Psoas muscle (tissue), 7 donors: ENCODE measurements at regions not wholly inside any gene's neighbourhood (a gene's known extent, or its start where the extent isn't known, plus 50 kb on each side); places are given as distances from the start of the nearest gene placed in this dataset.

Experiments used
- ATAC-seq, 4 donors: fragments of 200-7000 bp; cut with Tn5 transposase; one replicate each; pipeline ENCODE4 v1.9.1; 2020; ENCODE audit warnings: moderate library complexity in 3 of 4, mild to moderate bottlenecking in 2 of 4
- DNase-seq, 2 donors: peaks; one replicate each; pipeline ENCODE4 v3.0.0-alpha.2; 2020
- H3K27ac ChIP-seq: fragments of 200-600 bp; one replicate; pipeline ENCODE4 v1.8.0; 2022
- H3K27me3 ChIP-seq, 3 donors: fragments of 200-600 bp in 1 of 3; one replicate each; pipeline versions ENCODE4 v1.6.1 to v1.8.0; 2013 to 2022; ENCODE audit warnings: low read length in 2 of 3, mild to moderate bottlenecking in 2 of 3, moderate library complexity in 1 of 3; ENCODE audit not compliant: insufficient read depth in 3 of 3
- H3K36me3 ChIP-seq, 2 donors: fragments of 200-600 bp in 1 of 2; one replicate each; pipeline versions ENCODE4 v1.6.1 to v1.8.0; 2013 to 2022; ENCODE audit warnings: low read depth in 1 of 2, mild to moderate bottlenecking in 1 of 2, moderate library complexity in 1 of 2; ENCODE audit not compliant: insufficient read depth in 1 of 2
- H3K4me1 ChIP-seq: fragments of 200-600 bp; one replicate; pipeline ENCODE4 v1.8.0; 2022
- H3K4me3 ChIP-seq: fragments of 200-600 bp; one replicate; pipeline ENCODE4 v1.8.0; 2022; ENCODE audit warnings: mild to moderate bottlenecking
- H3K9me3 ChIP-seq: fragments of 200-600 bp; one replicate; pipeline ENCODE4 v1.8.0; 2022
- CTCF ChIP-seq: fragments of 200-600 bp; IDR thresholded peaks from one replicate; pipeline ENCODE4 v1.8.0; 2022; ENCODE audit warnings: antibody characterized with exemption
- WGBS, 3 donors: extraction: QIAGEN DNeasy Blood & Tissue Kit; methylation state at CpG; one replicate each; pipeline versions ENCODE4 v1.1.6 to v1.1.7; 2013; 5-methylcytosine and 5-hydroxymethylcytosine counted together
- intact Hi-C, 2 donors: fragments of 100-400 bp; cut with DNase I; formaldehyde crosslinking; loops; one replicate each; pipeline versions ENCODE4 v1.11.0 to v1.14.2; 2022
- donor health status: healthy with polysubstance abuse.
- donor health status: DM: no; HTN: no; CAD: no; lungs with moderate emphysema.
- donor health status: Bipolar disorder and iron deficiency.
- donor health status: healthy.
- donor health status: DM: yes; HTN: yes; CAD: no.
- donor health status: DM: no; HTN: no; CAD: no.
- donor health status: DM: yes; HTN: yes; CAD: no.

- WGBS, 3 donors, result 46 to 50% (median 48%) methylated on average over 3 of the region's 3 CpGs
- Histone ChIP-seq H3K36me3 (no peaks in the 10 kb centered on the region), H3K27ac (no peak overlapping the region), H3K27me3 (peaks cover 0 to 3% (median 0%) of the 10 kb centered on the region in 3 donors), H3K4me3 (no peak overlapping the region), H3K4me1 (no peaks in the 10 kb centered on the region), H3K9me3 (no peaks in the 10 kb centered on the region)
- DNase-seq (no peak), ATAC-seq (no peak)
- no peak for TF ChIP-seq CTCF
- intact Hi-C loops, result no loop called here
Measured at GRCh38 chr3:102265720-102266119, 169.1 kb upstream of the ZPLD1 start.

GRCh38 chr3:102269406-102269805 lies 165.4 kb upstream of the ZPLD1 start:
- intact Hi-C loops, result no loop called here
- TF ChIP-seq CTCF, result no peak
- no peak for ATAC-seq

GRCh38 chr3:102290241-102290640 lies 144.6 kb upstream of the ZPLD1 start:
- Histone ChIP-seq H3K4me1 (no peaks in the 10 kb centered on the region), H3K27me3 (no peaks in the 10 kb centered on the region), H3K9me3 (no peaks in the 10 kb centered on the region), H3K4me3 (no peak overlapping the region), H3K27ac (no peak overlapping the region), H3K36me3 (no peaks in the 10 kb centered on the region)
- no peak for TF ChIP-seq CTCF
- ATAC-seq, result no peak
- intact Hi-C loops, result no loop called here
- no peak for DNase-seq

More at GRCh38 chr3:102269406-102269805, 165.4 kb upstream of the ZPLD1 start:
- DNase-seq, result no peak
- Histone ChIP-seq H3K4me1 (no peaks in the 10 kb centered on the region), H3K27ac (no peak overlapping the region), H3K9me3 (no peaks in the 10 kb centered on the region), H3K4me3 (no peak overlapping the region), H3K36me3 (no peaks in the 10 kb centered on the region), H3K27me3 (peaks cover 0 to 3% (median 0%) of the 10 kb centered on the region in 3 donors)

GRCh38 chr3:102295756-102296155 lies 139.1 kb upstream of the ZPLD1 start:
- H3K27me3 ChIP-seq, result no peaks in the 10 kb centered on the region
- no peak overlapping the region for H3K27ac ChIP-seq
- intact Hi-C loops, result no loop called here
- ATAC-seq (no peak), DNase-seq (no peak)
- no peaks in the 10 kb centered on the region for H3K4me1 ChIP-seq
- no peaks in the 10 kb centered on the region for H3K36me3 ChIP-seq
- H3K9me3 ChIP-seq, result no peaks in the 10 kb centered on the region
- no peak overlapping the region for H3K4me3 ChIP-seq
- TF ChIP-seq CTCF, result no peak

GRCh38 chr3:102297072-102297658 lies 137.7 kb upstream of the ZPLD1 start:
- no peak for TF ChIP-seq CTCF
- DNase-seq, result no peak
- H3K9me3 ChIP-seq, result no peaks in the 10 kb centered on the region
- H3K27ac ChIP-seq, result no peak overlapping the region
- H3K4me1 ChIP-seq, result no peaks in the 10 kb centered on the region
- 22 to 27% (median 22%) methylated on average over 3 of the region's 3 CpGs for WGBS, 3 donors
- H3K36me3 ChIP-seq, result no peaks in the 10 kb centered on the region
- intact Hi-C loops, result no loop called here
- no peaks in the 10 kb centered on the region for H3K27me3 ChIP-seq
- no peak overlapping the region for H3K4me3 ChIP-seq
- no peak for ATAC-seq
